GM13976 (cell line): ENCODE measurements at regions not wholly inside any gene's neighbourhood (a gene's known extent, or its start where the extent isn't known, plus 50 kb on each side); places are given as distances from the start of the nearest gene placed in this dataset.

Experiments
- DNase-seq: peaks from one replicate; pipeline ENCODE4 v3.0.0; 2012; ENCODE audit warnings: low spot score
- CTCF ChIP-seq: IDR thresholded peaks from 2 replicates; pipeline ENCODE4 v1.5.1; 2012; ENCODE audit warnings: borderline replicate concordance, mild to moderate bottlenecking; ENCODE audit not compliant: insufficient read depth; ENCODE audit errors: extremely low read depth, missing control alignments, control extremely low read depth
- in situ Hi-C: fragments of 300-500 bp; cut with MboI; formaldehyde crosslinking; loops from one replicate; pipeline ENCODE4 v1.12.0; 2022; ENCODE audit warnings: low sequenced_read_pairs, mixed read lengths, inconsistent platforms; ENCODE audit not compliant: unreplicated experiment

GRCh38 chr5:53180991-53181390 is 71.4 kb upstream of the MOCS2 start:
- no peak for DNase-seq
- TF ChIP-seq CTCF = no peak
- in situ Hi-C loops = loop anchor here (25.0 kb wide), 1 partner anchor 1056 kb away; no protein-coding TSS in a partner anchor

- in situ Hi-C loops = loop anchor here (25.0 kb wide), 1 partner anchor 1053 kb away; no protein-coding TSS in a partner anchor
- no peak for TF ChIP-seq CTCF
- no peak for DNase-seq
These were observed 74.3 kb upstream of the MOCS2 start for GRCh38 chr5:53183880-53184279.

GRCh38 chr5:53191548-53192165 is 82.1 kb upstream of the MOCS2 start:
- TF ChIP-seq CTCF = no peak
- DNase-seq = no peak
- in situ Hi-C loops = loop anchor here (25.0 kb wide), 1 partner anchor 1046 kb away; no protein-coding TSS in a partner anchor

GRCh38 chr5:53194086-53194485 is 84.5 kb upstream of the MOCS2 start:
- no peak for DNase-seq
- in situ Hi-C loops = loop anchor here (25.0 kb wide), 1 partner anchor 1043 kb away; no protein-coding TSS in a partner anchor
- TF ChIP-seq CTCF = no peak

GRCh38 chr5:53199882-53200281 is 90.3 kb upstream of the MOCS2 start:
- no peak for TF ChIP-seq CTCF
- DNase-seq = no peak
- in situ Hi-C loops = loop anchor here (25.0 kb wide), 1 partner anchor 1037 kb away; no protein-coding TSS in a partner anchor

GRCh38 chr5:53200306-53200705 is 90.7 kb upstream of the MOCS2 start:
- no peak for DNase-seq
- TF ChIP-seq CTCF = no peak
- in situ Hi-C loops = no loop called here

GRCh38 chr5:53201746-53202145 is 92.2 kb upstream of the MOCS2 start:
- no peak for DNase-seq
- in situ Hi-C loops = no loop called here
- no peak for TF ChIP-seq CTCF
